ENCODE measurements at regions not wholly inside any gene's neighbourhood (a gene's known extent, or its start where the extent isn't known, plus 50 kb on each side); places are given as distances from the start of the nearest gene placed in this dataset.

- no peak for TF ChIP-seq TSC22D2 (CRISPR knock-in tag; IDR thresholded peaks at IDR 0.05; ENCODE audit: borderline replicate concordance)
- TF ChIP-seq MIXL1 (CRISPR knock-in tag; IDR thresholded peaks at IDR 0.05) = no peak
- TF ChIP-seq MIER3 (CRISPR knock-in tag; IDR thresholded peaks at IDR 0.05; ENCODE audit: borderline replicate concordance) = no peak
- TF ChIP-seq XBP1 (CRISPR knock-in tag; IDR thresholded peaks at IDR 0.05) = no peak
These were observed 280.9 kb upstream of the EPHA5 start (continued) for GRCh38 chr4:65951177-65951576.

GRCh38 chr4:65943076-65943475 lies 272.8 kb upstream of the EPHA5 start:
- Histone ChIP-seq H3K27ac (ENCODE audit: extremely low read length, insufficient read depth, low read length) (no peak overlapping the region), H2AFZ (ENCODE audit: low read length) (no peak overlapping the region), H3K4me1 (ENCODE audit: insufficient read depth, low read length) (no peaks in the 10 kb centered on the region), H3K9me3 (ENCODE audit: low read length) (no peaks in the 10 kb centered on the region), H3K9ac (ENCODE audit: insufficient read depth, low read depth, low read length) (no peak overlapping the region), H4K20me1 (ENCODE audit: insufficient read depth, low read length) (no peaks in the 10 kb centered on the region), H3K79me2 (ENCODE audit: insufficient read depth, low read length) (no peaks in the 10 kb centered on the region), H3K4me3 (replicated peaks in 1 of 3; ENCODE audit: insufficient read depth in 1 of 3, low read depth in 2 of 3, low read length in 3 of 3) (no peak overlapping the region), H3K4me2 (ENCODE audit: low read depth, low read length) (no peak overlapping the region), H3K36me3 (replicated peaks in 1 of 2; ENCODE audit: control insufficient read depth in 1 of 2, insufficient read depth in 2 of 2, low read length in 2 of 2) (no peaks in the 10 kb centered on the region), H3K27me3 (ENCODE audit: control insufficient read depth in 1 of 2, insufficient read depth in 2 of 2, low read length in 2 of 2) (no peaks in the 10 kb centered on the region; a peak in 1 of 5 replicates)
- POLR2A ChIA-PET = no interaction called here
- no peak for FAIRE-seq
- 4% methylated on average over 2 of the region's 2 CpGs for WGBS (ENCODE audit: low lambda C conversion rate)
- ATAC-seq = peak; percentile 34; the same call in 1 of the 3 replicates
- DNase-seq (ENCODE audit: low spot score) = peak; percentile 63
- CTCF ChIA-PET (ENCODE audit: low intra/inter-chr PET ratio, low total read pairs) = no interaction called here
- in situ Hi-C loops (cut with HindIII; ENCODE audit: extremely low pct_ligation_motif_present, low pct_unique_long_range_greater_than_20kb) (no loop called here), intact Hi-C loops (cut with micrococcal nuclease; ENCODE audit: unreplicated experiment) (no loop called here)
- TF ChIP-seq SOX13 (IDR thresholded peaks at IDR 0.05) = no peak
- TF ChIP-seq SOX13 (CRISPR knock-in tag; conservative IDR thresholded peaks at IDR 0.05 in 1 of 2, IDR thresholded peaks at IDR 0.05 in 1 of 2) = peak in 1 of 2 experiments; percentile 55; a peak in 1 of 4 replicates
- TF ChIP-seq ZNF431 (CRISPR knock-in tag; IDR thresholded peaks at IDR 0.05; ENCODE audit: borderline replicate concordance, low read depth) = no peak
- TF ChIP-seq TEAD3 (CRISPR knock-in tag; optimal IDR thresholded peaks at IDR 0.05; ENCODE audit: borderline replicate concordance) = peak; percentile 92
- BruUV-seq (replicated peaks) = no TSS peak

- Histone ChIP-seq H3K27me3 (ENCODE audit: control insufficient read depth in 1 of 2, insufficient read depth in 2 of 2, low read length in 2 of 2) (no peaks in the 10 kb centered on the region), H3K4me2 (ENCODE audit: low read depth, low read length) (no peak overlapping the region), H3K36me3 (replicated peaks in 1 of 2; ENCODE audit: control insufficient read depth in 1 of 2, insufficient read depth in 2 of 2, low read length in 2 of 2) (no peaks in the 10 kb centered on the region), H3K9me3 (ENCODE audit: low read length) (no peaks in the 10 kb centered on the region), H3K27ac (ENCODE audit: extremely low read length, insufficient read depth, low read length) (no peak overlapping the region), H3K9ac (ENCODE audit: insufficient read depth, low read depth, low read length) (no peak overlapping the region), H3K79me2 (ENCODE audit: insufficient read depth, low read length) (no peaks in the 10 kb centered on the region), H3K4me1 (ENCODE audit: insufficient read depth, low read length) (no peaks in the 10 kb centered on the region), H2AFZ (ENCODE audit: low read length) (no peak overlapping the region), H4K20me1 (ENCODE audit: insufficient read depth, low read length) (no peaks in the 10 kb centered on the region), H3K4me3 (replicated peaks in 1 of 3; ENCODE audit: insufficient read depth in 1 of 3, low read depth in 2 of 3, low read length in 3 of 3) (no peak overlapping the region)
- DNase-seq (ENCODE audit: low spot score) (no peak), ATAC-seq (no peak), FAIRE-seq (no peak)
- in situ Hi-C loops (cut with HindIII; ENCODE audit: extremely low pct_ligation_motif_present, low pct_unique_long_range_greater_than_20kb) (no loop called here), intact Hi-C loops (cut with micrococcal nuclease; ENCODE audit: unreplicated experiment) (no loop called here)
- no TSS peak for BruUV-seq (replicated peaks)
- ChIA-PET CTCF (ENCODE audit: low intra/inter-chr PET ratio, low total read pairs) (no interaction called here), POLR2A (no interaction called here)
- WGBS (ENCODE audit: low lambda C conversion rate) = 1% methylated on average over 4 of the region's 4 CpGs
- TF ChIP-seq WIZ (CRISPR knock-in tag; IDR thresholded peaks at IDR 0.05) (no peak), CBX5 (CRISPR knock-in tag; IDR thresholded peaks at IDR 0.05; ENCODE audit: borderline replicate concordance) (no peak), ZNF580 (CRISPR knock-in tag; IDR thresholded peaks at IDR 0.05; ENCODE audit: borderline replicate concordance, low read depth) (no peak), ZBTB8A (CRISPR knock-in tag; IDR thresholded peaks at IDR 0.05; ENCODE audit: borderline replicate concordance, low read depth) (no peak), HMGXB4 (CRISPR knock-in tag; IDR thresholded peaks at IDR 0.05; ENCODE audit: borderline replicate concordance in 1 of 2, low read depth in 1 of 2) (no peak), ZBTB7A (CRISPR knock-in tag; IDR thresholded peaks at IDR 0.05) (no peak), HOXA7 (CRISPR knock-in tag; IDR thresholded peaks at IDR 0.05) (no peak), GPN1 (CRISPR knock-in tag; IDR thresholded peaks at IDR 0.05; ENCODE audit: borderline replicate concordance) (no peak)
These were observed 254.6 kb upstream of the EPHA5 start for GRCh38 chr4:65924843-65925242.

Data from HepG2 (cell line).